ENCODE measurements at regions not wholly inside any gene's neighbourhood (a gene's known extent, or its start where the extent isn't known, plus 50 kb on each side); places are given as distances from the start of the nearest gene placed in this dataset.
"Not testable (repeated sequence)": the region's sequence is repeated elsewhere in the genome, so short reads cannot be mapped to it uniquely, and the experiment has no call there.

DNA sequence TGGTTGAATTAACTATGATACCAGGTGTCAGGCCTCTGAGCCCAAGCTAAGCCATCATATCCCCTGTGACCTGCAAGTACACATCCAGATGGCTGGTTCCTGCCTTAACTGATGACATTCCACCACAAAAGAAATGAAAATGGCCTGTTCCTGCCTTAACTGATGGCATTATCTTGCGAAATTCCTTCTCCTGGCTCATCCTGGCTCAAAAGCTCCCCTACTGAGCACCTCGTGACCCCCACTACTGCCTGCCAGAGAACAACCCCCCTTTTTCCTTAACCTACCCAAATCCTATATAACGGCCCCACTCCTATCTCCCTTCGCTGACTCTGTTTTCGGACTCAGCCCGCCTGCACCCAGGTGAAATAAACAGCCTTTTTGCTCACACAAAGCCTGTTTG, 1671.4 kb downstream of the C4orf33 start:
- H3K4me1 ChIP-seq (ENCODE audit: control insufficient read depth in 2 of 2, insufficient read depth in 2 of 2, low read length in 2 of 2); H3K27me3 ChIP-seq (ENCODE audit: control insufficient read depth in 2 of 2, insufficient read depth in 1 of 2, low read length in 1 of 2); DNase-seq (ENCODE audit: low read depth in 6 of 9, low spot score in 9 of 9); H3K36me3 ChIP-seq (ENCODE audit: control insufficient read depth in 2 of 2, insufficient read depth in 2 of 2, low read length in 1 of 2); H3K4me3 ChIP-seq (ENCODE audit: low read length in 2 of 2); H3K9me3 ChIP-seq (ENCODE audit: control insufficient read depth in 2 of 2, insufficient read depth in 1 of 2, low read length in 1 of 2); H3K27ac ChIP-seq (ENCODE audit: low read depth in 1 of 2, low read length in 1 of 2): not testable (repeated sequence)
- WGBS: 93% methylated on average over 6 of the region's 6 CpGs

DNA sequence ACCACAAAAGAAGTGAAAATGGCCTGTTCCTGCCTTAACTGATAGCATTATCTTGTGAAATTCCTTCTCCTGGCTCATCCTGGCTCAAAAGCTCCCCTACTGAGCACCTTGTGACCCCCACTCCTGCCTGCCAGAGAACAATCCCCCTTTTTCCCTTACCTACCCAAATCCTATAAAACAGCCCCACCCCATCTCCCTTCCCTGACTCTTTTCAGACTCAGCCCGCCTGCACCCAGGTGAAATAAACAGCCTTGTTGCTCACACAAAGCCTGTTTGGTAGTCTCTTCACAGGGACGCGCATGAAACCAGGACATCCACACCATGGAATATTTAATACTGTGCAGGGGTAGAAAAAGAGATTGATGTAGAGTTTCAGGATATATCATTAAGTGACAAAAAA, 1677.0 kb downstream of the C4orf33 start:
- not testable (repeated sequence) for H3K27me3 ChIP-seq (ENCODE audit: control insufficient read depth in 2 of 2, insufficient read depth in 1 of 2, low read length in 1 of 2); DNase-seq (ENCODE audit: low read depth in 6 of 9, low spot score in 9 of 9); H3K4me3 ChIP-seq (ENCODE audit: low read length in 2 of 2); H3K27ac ChIP-seq (ENCODE audit: low read depth in 1 of 2, low read length in 1 of 2); H3K36me3 ChIP-seq (ENCODE audit: control insufficient read depth in 2 of 2, insufficient read depth in 2 of 2, low read length in 1 of 2); H3K9me3 ChIP-seq (ENCODE audit: control insufficient read depth in 2 of 2, insufficient read depth in 1 of 2, low read length in 1 of 2); H3K4me1 ChIP-seq (ENCODE audit: control insufficient read depth in 2 of 2, insufficient read depth in 2 of 2, low read length in 2 of 2)
- whole genome bisulfite sequencing: 95% methylated on average over 3 of the region's 3 CpGs

DNA sequence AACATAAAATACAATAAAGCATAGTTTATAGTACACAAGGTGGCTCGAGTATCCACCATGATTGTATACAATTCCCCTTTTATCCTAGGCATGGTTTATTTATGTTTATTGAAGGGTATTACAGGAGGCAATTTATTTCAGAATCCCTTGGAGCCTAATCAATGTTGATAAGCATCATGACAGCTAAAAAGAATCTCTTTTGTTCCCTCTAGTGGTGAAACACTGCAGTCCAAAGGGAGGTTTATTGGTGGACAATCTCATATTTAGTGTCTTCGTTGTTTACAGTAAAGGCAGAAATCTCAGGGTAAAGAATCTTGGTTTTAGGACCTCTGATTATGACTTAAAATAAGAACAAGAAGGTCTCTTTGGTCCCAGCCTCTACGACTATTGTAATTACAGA, 1712.5 kb downstream of the C4orf33 start:
- Histone ChIP-seq H3K4me1 (ENCODE audit: control insufficient read depth in 2 of 2, insufficient read depth in 2 of 2, low read length in 2 of 2) (no peaks in the 10 kb centered on the region), H3K4me3 (ENCODE audit: low read length in 2 of 2) (no peak overlapping the region), H3K9me3 (ENCODE audit: control insufficient read depth in 2 of 2, insufficient read depth in 1 of 2, low read length in 1 of 2) (no peaks in the 10 kb centered on the region), H3K27me3 (ENCODE audit: control insufficient read depth in 2 of 2, insufficient read depth in 1 of 2, low read length in 1 of 2) (no peaks in the 10 kb centered on the region), H3K36me3 (ENCODE audit: control insufficient read depth in 2 of 2, insufficient read depth in 2 of 2, low read length in 1 of 2) (no peaks in the 10 kb centered on the region), H3K27ac (ENCODE audit: low read depth in 1 of 2, low read length in 1 of 2) (no peak overlapping the region)
- WGBS: 77% methylated on average over 3 of the region's 3 CpGs
- DNase-seq (ENCODE audit: low read depth in 6 of 9, low spot score in 9 of 9): peak in 1 of 9 donors; percentile 1

DNA sequence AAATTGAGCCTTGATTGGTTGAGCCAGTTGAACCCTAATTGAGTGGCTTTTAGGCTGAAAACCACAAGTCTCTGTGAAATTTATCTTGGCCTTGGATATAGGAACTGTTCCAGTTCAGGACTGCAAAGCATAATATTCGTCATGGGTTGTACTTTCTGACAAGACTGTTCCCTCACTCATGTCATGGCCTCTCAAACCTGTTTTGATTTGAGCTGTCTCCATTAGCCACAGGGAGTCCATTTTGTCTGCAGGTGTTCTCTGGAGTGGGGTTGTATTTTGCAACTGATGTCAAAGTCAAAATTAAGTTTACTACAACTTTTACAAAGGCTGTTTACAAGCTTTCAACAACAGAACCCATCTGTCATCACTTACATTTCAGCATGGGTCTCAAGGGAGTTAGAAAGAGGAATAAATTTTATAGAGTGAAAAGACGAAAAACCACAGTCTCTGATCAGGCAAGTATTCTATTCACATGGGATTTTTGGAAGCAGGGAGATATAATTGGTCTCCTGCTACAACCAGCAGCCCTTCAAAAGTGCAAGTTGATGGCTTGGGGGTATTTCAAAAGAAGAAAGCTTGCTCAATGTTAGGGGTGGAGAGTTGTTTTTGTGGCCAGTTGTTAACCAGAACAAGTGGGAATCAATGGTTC, 1716.3 kb downstream of the C4orf33 start:
- no peaks in the 10 kb centered on the region for H3K36me3 ChIP-seq (ENCODE audit: control insufficient read depth in 2 of 2, insufficient read depth in 2 of 2, low read length in 1 of 2)
- no peak for DNase-seq (ENCODE audit: low read depth in 6 of 9, low spot score in 9 of 9)
- no peaks in the 10 kb centered on the region for H3K27me3 ChIP-seq (ENCODE audit: control insufficient read depth in 2 of 2, insufficient read depth in 1 of 2, low read length in 1 of 2)
- 61% methylated on average over 2 of the region's 2 CpGs for WGBS
- H3K4me1 ChIP-seq (ENCODE audit: control insufficient read depth in 2 of 2, insufficient read depth in 2 of 2, low read length in 2 of 2): no peaks in the 10 kb centered on the region
- H3K9me3 ChIP-seq (ENCODE audit: control insufficient read depth in 2 of 2, insufficient read depth in 1 of 2, low read length in 1 of 2): no peaks in the 10 kb centered on the region
- no peak overlapping the region for H3K4me3 ChIP-seq (ENCODE audit: low read length in 2 of 2)
- no peak overlapping the region for H3K27ac ChIP-seq (ENCODE audit: low read depth in 1 of 2, low read length in 1 of 2)

DNA sequence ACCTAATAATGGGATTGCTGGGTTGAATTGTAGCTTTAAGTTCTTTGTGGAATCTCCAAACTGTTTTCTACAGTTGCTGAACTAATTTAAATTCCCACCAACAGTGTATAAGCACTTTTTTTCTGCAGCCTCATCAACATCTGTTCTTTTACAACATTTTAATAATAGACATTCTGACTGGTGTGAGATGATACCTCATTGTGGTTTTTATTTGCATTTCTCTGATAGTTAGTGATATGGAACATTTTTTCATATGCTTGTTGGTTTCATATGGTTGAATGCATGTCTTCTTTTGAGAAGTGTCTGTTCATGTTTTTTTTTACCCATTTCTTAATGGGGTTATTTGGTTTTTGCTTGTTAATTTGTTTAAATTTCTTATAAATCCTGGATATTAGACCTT, 1718.9 kb downstream of the C4orf33 start:
- H3K27me3 ChIP-seq (ENCODE audit: control insufficient read depth in 2 of 2, insufficient read depth in 1 of 2, low read length in 1 of 2): no peaks in the 10 kb centered on the region
- no peak overlapping the region for H3K27ac ChIP-seq (ENCODE audit: low read depth in 1 of 2, low read length in 1 of 2)
- no peaks in the 10 kb centered on the region for H3K36me3 ChIP-seq (ENCODE audit: control insufficient read depth in 2 of 2, insufficient read depth in 2 of 2, low read length in 1 of 2)
- H3K9me3 ChIP-seq (ENCODE audit: control insufficient read depth in 2 of 2, insufficient read depth in 1 of 2, low read length in 1 of 2): no peaks in the 10 kb centered on the region
- H3K4me1 ChIP-seq (ENCODE audit: control insufficient read depth in 2 of 2, insufficient read depth in 2 of 2, low read length in 2 of 2): no peaks in the 10 kb centered on the region
- no peak for DNase-seq (ENCODE audit: low read depth in 6 of 9, low spot score in 9 of 9)
- H3K4me3 ChIP-seq (ENCODE audit: low read length in 2 of 2): no peak overlapping the region

DNA sequence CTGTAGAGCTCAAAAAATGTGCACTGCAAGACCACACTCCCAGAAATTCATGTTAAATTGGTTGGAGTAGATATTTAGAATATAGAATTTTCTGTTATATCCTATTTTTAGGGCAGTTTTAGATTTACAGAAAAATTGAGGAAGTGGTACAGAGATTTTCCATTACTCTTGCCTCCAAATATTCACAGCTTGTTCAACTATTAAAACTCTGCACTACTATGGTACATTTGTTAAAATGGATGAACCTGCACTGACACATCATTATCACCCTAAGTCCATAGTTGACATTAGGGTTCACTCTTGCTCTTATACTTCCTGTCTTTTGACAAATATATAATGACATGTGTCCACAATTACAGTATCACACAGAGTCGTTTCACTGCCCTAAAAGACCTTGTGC, 1724.5 kb downstream of the C4orf33 start:
- DNase-seq (ENCODE audit: low read depth in 6 of 9, low spot score in 9 of 9): no peak
- H3K9me3 ChIP-seq (ENCODE audit: control insufficient read depth in 2 of 2, insufficient read depth in 1 of 2, low read length in 1 of 2): no peaks in the 10 kb centered on the region
- 79% methylated on average over 1 of the region's 1 CpG for WGBS
- H3K4me3 ChIP-seq (ENCODE audit: low read length in 2 of 2): no peak overlapping the region
- no peaks in the 10 kb centered on the region for H3K4me1 ChIP-seq (ENCODE audit: control insufficient read depth in 2 of 2, insufficient read depth in 2 of 2, low read length in 2 of 2)
- no peaks in the 10 kb centered on the region for H3K27me3 ChIP-seq (ENCODE audit: control insufficient read depth in 2 of 2, insufficient read depth in 1 of 2, low read length in 1 of 2)
- no peak overlapping the region for H3K27ac ChIP-seq (ENCODE audit: low read depth in 1 of 2, low read length in 1 of 2)
- H3K36me3 ChIP-seq (ENCODE audit: control insufficient read depth in 2 of 2, insufficient read depth in 2 of 2, low read length in 1 of 2): no peaks in the 10 kb centered on the region

DNA sequence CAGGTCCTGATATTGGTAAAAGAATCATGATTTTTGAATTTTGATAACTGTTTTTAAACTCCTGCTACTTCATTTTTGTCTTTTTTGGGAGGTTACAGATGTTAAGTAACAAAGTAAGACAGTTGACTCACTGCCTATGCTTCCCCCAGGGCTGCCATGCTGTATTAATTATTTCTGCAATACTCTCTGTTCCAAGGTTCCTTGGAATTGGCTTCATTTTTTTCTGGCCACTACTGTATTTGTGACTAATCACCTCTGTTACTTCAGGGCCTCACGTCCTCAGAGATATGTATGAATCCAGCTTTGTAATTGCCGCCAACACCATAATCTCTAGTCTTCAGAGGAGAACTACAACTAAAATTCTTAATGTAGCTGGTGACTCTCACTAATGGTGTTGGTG, 1729.3 kb downstream of the C4orf33 start:
- no peaks in the 10 kb centered on the region for H3K4me1 ChIP-seq (ENCODE audit: control insufficient read depth in 2 of 2, insufficient read depth in 2 of 2, low read length in 2 of 2)
- H3K27ac ChIP-seq (ENCODE audit: low read depth in 1 of 2, low read length in 1 of 2): no peak overlapping the region
- 96% methylated on average over 2 of the region's 2 CpGs for WGBS
- no peaks in the 10 kb centered on the region for H3K27me3 ChIP-seq (ENCODE audit: control insufficient read depth in 2 of 2, insufficient read depth in 1 of 2, low read length in 1 of 2)
- H3K9me3 ChIP-seq (ENCODE audit: control insufficient read depth in 2 of 2, insufficient read depth in 1 of 2, low read length in 1 of 2): peaks cover 0 to 1% of the 10 kb centered on the region in 2 donors
- no peak for DNase-seq (ENCODE audit: low read depth in 6 of 9, low spot score in 9 of 9)
- no peak overlapping the region for H3K4me3 ChIP-seq (ENCODE audit: low read length in 2 of 2)
- no peaks in the 10 kb centered on the region for H3K36me3 ChIP-seq (ENCODE audit: control insufficient read depth in 2 of 2, insufficient read depth in 2 of 2, low read length in 1 of 2)

DNA sequence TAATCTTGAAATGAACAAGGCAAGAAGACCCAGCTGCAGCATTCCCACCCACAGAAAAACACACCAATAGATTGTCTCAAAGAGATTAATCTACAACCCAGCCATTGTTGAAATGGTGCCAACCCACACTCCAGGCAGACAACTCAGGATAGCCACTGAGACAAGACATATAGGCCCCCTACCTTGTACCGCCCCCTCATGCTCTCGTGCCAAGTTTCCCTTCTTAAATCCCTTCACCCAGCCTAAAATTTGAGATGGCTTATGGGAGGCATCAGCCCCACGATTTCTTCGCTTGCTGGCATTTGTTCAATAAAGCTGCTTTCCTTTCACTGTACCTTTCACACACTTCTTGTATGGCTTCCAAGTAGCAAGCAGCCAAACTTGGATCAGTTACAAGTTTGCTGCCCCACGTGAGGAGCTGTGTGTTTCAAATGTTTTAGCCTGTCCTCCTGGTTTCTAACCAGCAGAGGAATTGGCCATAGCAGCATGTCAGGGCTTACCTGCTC, 1754.1 kb downstream of the C4orf33 start:
- Histone ChIP-seq H3K9me3 (ENCODE audit: control insufficient read depth in 2 of 2, insufficient read depth in 1 of 2, low read length in 1 of 2) (peaks cover 0 to 11% of the 10 kb centered on the region in 2 donors), H3K27me3 (ENCODE audit: control insufficient read depth in 2 of 2, insufficient read depth in 1 of 2, low read length in 1 of 2) (no peaks in the 10 kb centered on the region), H3K4me3 (ENCODE audit: low read length in 2 of 2) (no peak overlapping the region), H3K36me3 (ENCODE audit: control insufficient read depth in 2 of 2, insufficient read depth in 2 of 2, low read length in 1 of 2) (no peaks in the 10 kb centered on the region), H3K27ac (ENCODE audit: low read depth in 1 of 2, low read length in 1 of 2) (no peak overlapping the region), H3K4me1 (ENCODE audit: control insufficient read depth in 2 of 2, insufficient read depth in 2 of 2, low read length in 2 of 2) (no peaks in the 10 kb centered on the region)
- 85% methylated on average over 5 of the region's 5 CpGs for WGBS
- peak in 2 of 9 donors; percentile 6 to 7 for DNase-seq (ENCODE audit: low read depth in 6 of 9, low spot score in 9 of 9)

DNA sequence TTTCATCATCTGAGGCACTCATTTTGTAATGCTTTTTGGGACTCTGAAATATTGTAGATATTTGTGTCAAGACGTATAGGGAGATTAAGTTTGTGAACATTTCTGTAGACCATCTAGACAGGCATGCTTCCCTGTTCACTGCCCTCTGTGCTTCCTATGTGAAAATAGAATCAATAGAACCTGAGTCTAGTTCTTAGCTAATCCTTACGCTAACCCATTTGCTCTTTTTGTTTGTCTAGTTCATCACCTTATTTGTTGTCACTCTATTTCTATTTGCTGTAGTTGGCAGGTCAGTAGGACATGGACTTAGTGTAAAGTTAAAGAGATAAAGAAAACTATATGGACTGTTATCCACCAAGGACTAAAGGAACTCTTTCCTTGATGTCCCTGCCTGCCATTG, 1755.2 kb downstream of the C4orf33 start:
- peaks cover 0 to 11% of the 10 kb centered on the region in 2 donors for H3K9me3 ChIP-seq (ENCODE audit: control insufficient read depth in 2 of 2, insufficient read depth in 1 of 2, low read length in 1 of 2)
- 97% methylated on average over 2 of the region's 2 CpGs for WGBS
- no peak overlapping the region for H3K4me3 ChIP-seq (ENCODE audit: low read length in 2 of 2)
- H3K36me3 ChIP-seq (ENCODE audit: control insufficient read depth in 2 of 2, insufficient read depth in 2 of 2, low read length in 1 of 2): no peaks in the 10 kb centered on the region
- no peak overlapping the region for H3K27ac ChIP-seq (ENCODE audit: low read depth in 1 of 2, low read length in 1 of 2)
- no peaks in the 10 kb centered on the region for H3K27me3 ChIP-seq (ENCODE audit: control insufficient read depth in 2 of 2, insufficient read depth in 1 of 2, low read length in 1 of 2)
- no peaks in the 10 kb centered on the region for H3K4me1 ChIP-seq (ENCODE audit: control insufficient read depth in 2 of 2, insufficient read depth in 2 of 2, low read length in 2 of 2)
- no peak for DNase-seq (ENCODE audit: low read depth in 6 of 9, low spot score in 9 of 9)
